Right atrium auricular region (tissue), 2 donors: ENCODE measurements at regions not wholly inside any gene's neighbourhood (a gene's known extent, or its start where the extent isn't known, plus 50 kb on each side); places are given as distances from the start of the nearest gene placed in this dataset.
A peak's percentile ranks its signal among the peaks of the same experiment; 100 is the strongest.

Source experiments
- DNase-seq: peaks from one replicate; pipeline ENCODE4 v3.0.0-alpha.2; 2019; ENCODE audit warnings: low spot score
- H3K27ac ChIP-seq, 2 donors: fragments of 200-600 bp; sonication (generic); 1 replicate in 1 of 2; 2 replicates in 1 of 2; pipeline ENCODE4 v1.5.1; 2016 to 2019
- H3K27me3 ChIP-seq, 2 donors: fragments of 200-600 bp; sonication (generic); one replicate each; pipeline versions ENCODE4 v1.5.1 to v1.6.0; 2017 to 2019
- H3K36me3 ChIP-seq: fragments of 200-600 bp; sonication (generic); one replicate; pipeline ENCODE4 v1.5.1; 2016
- H3K4me1 ChIP-seq, 2 donors: fragments of 200-600 bp; sonication (generic); one replicate each; pipeline versions ENCODE4 v1.5.1 to v1.6.0; 2017 to 2019
- H3K4me3 ChIP-seq, 2 donors: fragments of 200-600 bp; sonication (generic); 1 replicate in 1 of 2; 2 replicates in 1 of 2; pipeline ENCODE4 v1.5.1; 2017 to 2019; ENCODE audit warnings: mild to moderate bottlenecking in 1 of 2, moderate library complexity in 1 of 2
- H3K9me3 ChIP-seq, 2 donors: fragments of 200-600 bp; sonication (generic); one replicate each; pipeline ENCODE4 v1.5.1; 2019
- CTCF ChIP-seq, 2 donors: fragments of 200-600 bp; sonication (generic); IDR thresholded peaks; one replicate each; pipeline ENCODE4 v1.5.1; 2019; ENCODE audit warnings: antibody characterized with exemption in 2 of 2

- Histone ChIP-seq H3K4me3 (no peak overlapping the region), H3K27me3 (no peaks in the 10 kb centered on the region), H3K27ac (no peak overlapping the region), H3K4me1 (no peaks in the 10 kb centered on the region), H3K36me3 (no peaks in the 10 kb centered on the region), H3K9me3 (no peaks in the 10 kb centered on the region)
- DNase-seq = no peak
- TF ChIP-seq CTCF (IDR thresholded peaks at IDR 0.05) = no peak
These were observed 130.5 kb downstream of the HRH4 start for GRCh38 chr18:24590946-24591345.

DNA sequence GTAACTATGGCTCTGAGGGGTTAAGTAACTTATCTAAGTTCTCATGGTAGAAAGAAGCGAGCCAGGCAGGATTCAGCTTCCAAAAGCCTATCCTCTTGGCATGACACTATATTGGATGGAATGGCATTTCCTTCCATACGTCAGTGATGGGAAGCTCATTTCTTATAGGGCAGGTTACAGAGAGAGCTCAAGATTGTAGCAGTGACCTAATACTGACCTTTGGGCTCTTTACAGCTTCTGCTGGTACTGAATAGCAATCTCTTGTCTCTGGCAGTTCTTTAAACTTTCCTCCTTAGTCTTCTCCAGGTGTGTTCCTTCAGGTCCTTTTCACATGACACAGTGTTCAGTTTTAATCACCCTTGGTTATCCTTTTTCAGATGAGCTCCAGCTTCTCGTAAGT is 133.0 kb downstream of the HRH4 start:
- no peaks in the 10 kb centered on the region for H3K4me1 ChIP-seq
- H3K4me3 ChIP-seq = no peak overlapping the region
- no peak for TF ChIP-seq CTCF (IDR thresholded peaks at IDR 0.05)
- no peaks in the 10 kb centered on the region for H3K27me3 ChIP-seq
- H3K36me3 ChIP-seq = no peaks in the 10 kb centered on the region
- no peaks in the 10 kb centered on the region for H3K9me3 ChIP-seq
- no peak overlapping the region for H3K27ac ChIP-seq
- no peak for DNase-seq

DNA sequence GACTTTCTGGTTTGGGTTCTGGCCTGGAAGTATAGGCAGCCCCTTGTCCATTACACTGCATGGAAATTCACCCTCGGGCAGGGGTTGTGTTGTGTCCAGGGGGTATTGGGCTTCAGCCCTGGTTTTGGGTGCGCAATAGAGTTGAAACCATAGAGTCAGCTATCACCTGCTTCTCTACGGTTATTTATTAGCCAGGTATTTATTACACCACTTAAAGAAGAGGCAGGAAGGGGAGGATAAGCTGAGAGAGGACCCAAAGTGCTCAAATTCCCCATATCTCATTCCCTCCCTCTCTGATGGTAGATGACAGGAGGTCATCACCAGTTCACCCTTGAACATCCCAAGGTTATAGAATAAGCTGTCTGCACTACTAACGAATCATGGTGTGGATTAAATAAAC is 133.4 kb downstream of the HRH4 start:
- TF ChIP-seq CTCF (IDR thresholded peaks at IDR 0.05) = no peak
- Histone ChIP-seq H3K27ac (no peak overlapping the region), H3K9me3 (no peaks in the 10 kb centered on the region), H3K36me3 (no peaks in the 10 kb centered on the region), H3K27me3 (no peaks in the 10 kb centered on the region), H3K4me1 (no peaks in the 10 kb centered on the region), H3K4me3 (no peak overlapping the region)
- DNase-seq = no peak

GRCh38 chr18:24595561-24596031 is 135.2 kb downstream of the HRH4 start:
- Histone ChIP-seq H3K27me3 (no peaks in the 10 kb centered on the region), H3K27ac (no peak overlapping the region), H3K4me1 (no peaks in the 10 kb centered on the region), H3K36me3 (no peaks in the 10 kb centered on the region), H3K9me3 (no peaks in the 10 kb centered on the region), H3K4me3 (no peak overlapping the region)
- TF ChIP-seq CTCF (IDR thresholded peaks at IDR 0.05) = no peak
- DNase-seq = no peak

DNA sequence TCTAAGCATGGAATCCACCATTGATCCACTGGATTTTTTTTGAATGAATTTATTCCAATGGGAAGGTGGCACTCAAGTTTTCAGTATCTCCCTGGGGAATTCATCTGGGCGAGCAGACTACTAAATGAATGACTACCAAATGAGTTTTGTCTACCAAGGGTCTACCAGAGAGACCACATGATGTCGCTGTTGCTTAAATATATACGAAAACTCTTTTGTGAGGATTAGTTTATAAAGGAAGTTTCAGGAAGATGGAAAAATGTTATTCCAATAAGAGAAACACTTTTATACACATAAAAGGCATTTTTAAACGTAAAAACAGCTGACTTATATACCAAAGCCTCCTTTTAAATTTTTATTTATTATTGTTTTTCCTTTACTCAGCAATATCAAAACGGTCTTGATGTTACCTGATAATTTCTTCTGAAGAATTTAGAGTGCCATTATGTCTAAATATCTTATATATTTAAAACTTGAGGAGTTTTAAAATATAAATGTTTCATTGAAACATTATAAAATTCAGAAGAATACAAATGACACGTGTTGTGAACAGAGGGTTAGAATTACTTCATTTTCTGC is 139.7 kb downstream of the HRH4 start:
- Histone ChIP-seq H3K36me3 (no peaks in the 10 kb centered on the region), H3K4me1 (no peaks in the 10 kb centered on the region), H3K27ac (no peak overlapping the region), H3K27me3 (no peaks in the 10 kb centered on the region), H3K9me3 (no peaks in the 10 kb centered on the region), H3K4me3 (no peak overlapping the region)
- no peak for DNase-seq
- peak; percentile 25 to 72 for TF ChIP-seq CTCF (IDR thresholded peaks at IDR 0.05)

GRCh38 chr18:24601585-24601984 is 141.1 kb downstream of the HRH4 start:
- Histone ChIP-seq H3K4me1 (no peaks in the 10 kb centered on the region), H3K27ac (no peak overlapping the region), H3K9me3 (no peaks in the 10 kb centered on the region), H3K27me3 (no peaks in the 10 kb centered on the region), H3K36me3 (no peaks in the 10 kb centered on the region), H3K4me3 (no peak overlapping the region)
- no peak for DNase-seq
- no peak for TF ChIP-seq CTCF (IDR thresholded peaks at IDR 0.05)
